AG04449 (cell line): ENCODE measurements at regions not wholly inside any gene's neighbourhood (a gene's known extent, or its start where the extent isn't known, plus 50 kb on each side); places are given as distances from the start of the nearest gene placed in this dataset.

Experiments used
- CTCF ChIA-PET: fragments of 350-600 bp; formaldehyde crosslinking; extraction: SDS; loops from one replicate; lab custom pipeline; 2021; ENCODE audit warnings: antibody characterized with exemption; lab: Yijun Ruan, JAX
- POLR2A ChIA-PET: fragments of 400-600, 350-600 bp; formaldehyde crosslinking; extraction: SDS; loops from one replicate; lab custom pipeline; 2020; ENCODE audit warnings: antibody characterized with exemption, inconsistent platforms; lab: Yijun Ruan, JAX
- DNase-seq: peaks from one replicate; pipeline ENCODE4 v3.0.0-alpha.2; 2010; ENCODE audit warnings: low read depth, low spot score
- H3K4me3 ChIP-seq: 2 replicates; pipeline ENCODE4 v1.5.1; 2011; ENCODE audit warnings: low read depth, mild to moderate bottlenecking, control low read depth, low read length
- CTCF ChIP-seq: IDR thresholded peaks from one replicate; pipeline ENCODE4 v1.5.1; 2011; ENCODE audit warnings: mild to moderate bottlenecking, moderate library complexity, low read length, control low read depth, inconsistent platforms; ENCODE audit not compliant: insufficient read depth; ENCODE audit errors: missing control alignments

GRCh38 chr18:10261344-10262276 is 192.8 kb upstream of the APCDD1 start:
- CTCF ChIA-PET, result interaction anchor here (1.0 kb wide), 1 partner anchor 13 kb away, joined by 3 read pairs; no protein-coding TSS in a partner anchor
- no peak for DNase-seq

GRCh38 chr18:10262566-10262965 is 191.9 kb upstream of the APCDD1 start:
- no peak for TF ChIP-seq CTCF
- ChIA-PET CTCF (no interaction called here), POLR2A (interaction anchor here (0.6 kb wide), 1 partner anchor 74 kb away, joined by 3 read pairs; no protein-coding TSS in a partner anchor)
- DNase-seq, result no peak
- H3K4me3 ChIP-seq, result no peak overlapping the region

More at GRCh38 chr18:10261344-10262276, 192.8 kb upstream of the APCDD1 start:
- TF ChIP-seq CTCF, result no peak
- POLR2A ChIA-PET, result no interaction called here
- H3K4me3 ChIP-seq, result no peak overlapping the region

- H3K4me3 ChIP-seq, result no peak overlapping the region
- POLR2A ChIA-PET, result no interaction called here
- DNase-seq, result no peak
- no peak for TF ChIP-seq CTCF
- CTCF ChIA-PET, result no interaction called here
These were observed 190.2 kb upstream of the APCDD1 start for GRCh38 chr18:10264260-10264659.

GRCh38 chr18:10265560-10266333 is 188.7 kb upstream of the APCDD1 start:
- no peak for DNase-seq
- ChIA-PET CTCF (interaction anchor here (1.1 kb wide), 1 partner anchor 253 kb away, joined by 3 read pairs; no protein-coding TSS in a partner anchor), POLR2A (no interaction called here)
- no peak overlapping the region for H3K4me3 ChIP-seq
- TF ChIP-seq CTCF, result no peak

- POLR2A ChIA-PET, result no interaction called here
- no peak overlapping the region for H3K4me3 ChIP-seq
- CTCF ChIA-PET, result interaction anchor here (1.1 kb wide), 1 partner anchor 252 kb away, joined by 3 read pairs; no protein-coding TSS in a partner anchor
These were observed 188.2 kb upstream of the APCDD1 start for GRCh38 chr18:10266334-10266590.

More at GRCh38 chr18:10266334-10266590, 188.2 kb upstream of the APCDD1 start:
- no peak for DNase-seq
- TF ChIP-seq CTCF, result no peak
